GM12878 (cell line): ENCODE measurements at regions not wholly inside any gene's neighbourhood (a gene's known extent, or its start where the extent isn't known, plus 50 kb on each side); places are given as distances from the start of the nearest gene placed in this dataset.

Experiments used
- ATAC-seq: fragments of 200-7000 bp; cut with Tn5 transposase; 3 replicates; pipeline ENCODE4 v1.9.1; 2020; ENCODE audit warnings: mild to moderate bottlenecking, moderate library complexity
- BruUV-seq: library from RNA; stranded (reverse); fragments of 400-500 nt; replicated peaks from 2 replicates; lab custom pipeline; 2021; lab: Mats Ljungman, UMichigan
- CTCF ChIA-PET: fragments of 300-600 bp; sonication (Branson Sonifier 250); formaldehyde crosslinking; extraction: SDS; loops from one replicate; lab custom pipeline; 2021; ENCODE audit warnings: inconsistent platforms; lab: Yijun Ruan, JAX
- POLR2A ChIA-PET: fragments of 350-600 bp; formaldehyde crosslinking; extraction: SDS; loops from one replicate; lab custom pipeline; 2021; ENCODE audit warnings: inconsistent platforms; lab: Charles Lee
- RAD21 ChIA-PET: fragments of 300-600 bp; sonication (Branson Sonifier 250); formaldehyde crosslinking; loops from one replicate; lab custom pipeline; 2023; ENCODE audit warnings: antibody characterized with exemption; ENCODE audit not compliant: unreplicated experiment; lab: Charles Lee
- SMC1A ChIA-PET: fragments of 300-600 bp; sonication (Branson Sonifier 250); formaldehyde crosslinking; loops from one replicate; lab custom pipeline; 2023; ENCODE audit not compliant: unreplicated experiment, uncharacterized antibody; lab: Charles Lee
- DNase-seq: peaks from one replicate; pipeline ENCODE4 v3.0.0-alpha.2; 2011; ENCODE audit warnings: low read depth, low spot score
- FAIRE-seq: peaks from 3 replicates; lab custom pipeline; 2011; peaks lifted over from hg19 to GRCh38; lab: Jason Lieb, UNC
- H2AFZ ChIP-seq: 2 replicates; pipeline ENCODE4 v1.6.0; 2011; ENCODE audit warnings: low read depth, low read length, control low read depth; ENCODE audit not compliant: control insufficient read depth
- H3K27ac ChIP-seq: 2 replicates; pipeline ENCODE4 v1.5.1; 2011; ENCODE audit warnings: control low read depth; ENCODE audit not compliant: control insufficient read depth, insufficient read depth
- H3K27me3 ChIP-seq, 2 experiments: replicated peaks in 1 of 2; 2 replicates each; pipeline versions ENCODE4 v1.6.0 to v1.6.1; 2011; ENCODE audit warnings: low read length in 1 of 2; ENCODE audit not compliant: control insufficient read depth in 2 of 2, insufficient read depth in 2 of 2
- H3K36me3 ChIP-seq, 2 experiments: 2 replicates each; pipeline ENCODE4 v1.5.1; 2011; ENCODE audit warnings: low read length in 1 of 2; ENCODE audit not compliant: control insufficient read depth in 2 of 2, insufficient read depth in 2 of 2
- H3K4me1 ChIP-seq: 2 replicates; pipeline ENCODE4 v1.6.1; 2011; ENCODE audit warnings: mild to moderate bottlenecking, low read length, moderate library complexity, mixed read lengths; ENCODE audit not compliant: control insufficient read depth, insufficient read depth
- H3K4me2 ChIP-seq: 2 replicates; pipeline ENCODE4 v1.6.0; 2011; ENCODE audit warnings: control low read depth; ENCODE audit not compliant: control insufficient read depth, insufficient read depth
- H3K4me3 ChIP-seq: fragments of 200-600 bp; sonication (generic); 2 replicates; pipeline ENCODE4 v1.5.1; 2016
- H3K79me2 ChIP-seq: 2 replicates; pipeline ENCODE4 v1.6.0; 2011; ENCODE audit warnings: low read length; ENCODE audit not compliant: control insufficient read depth, insufficient read depth
- H3K9ac ChIP-seq: 2 replicates; pipeline ENCODE4 v1.8.0; 2011; ENCODE audit warnings: low read length, control low read depth, mixed read lengths; ENCODE audit not compliant: control insufficient read depth, insufficient read depth
- H3K9me3 ChIP-seq: replicated peaks from 3 replicates; pipeline ENCODE4 v1.5.1; 2011; ENCODE audit warnings: mild to moderate bottlenecking, low read length; ENCODE audit not compliant: control insufficient read depth, insufficient read depth
- H4K20me1 ChIP-seq: 2 replicates; pipeline ENCODE4 v1.6.0; 2011; ENCODE audit not compliant: control insufficient read depth, insufficient read depth
- CBFB ChIP-seq: IDR thresholded peaks from 2 replicates; pipeline ENCODE4 v1.6.1; 2016; ENCODE audit warnings: antibody characterized with exemption, low read depth
- CBX5 ChIP-seq: sonication (generic); IDR thresholded peaks from 2 replicates; pipeline ENCODE4 v1.6.1; 2016; ENCODE audit warnings: low read depth, moderate library complexity, mild to moderate bottlenecking, inconsistent platforms
- EED ChIP-seq: sonication (generic); IDR thresholded peaks from 2 replicates; pipeline ENCODE4 v1.6.1; 2016; ENCODE audit warnings: antibody characterized with exemption, low read depth
- JUND ChIP-seq: IDR thresholded peaks from 2 replicates; pipeline ENCODE4 v1.6.1; 2012; ENCODE audit warnings: low read depth, mild to moderate bottlenecking, low read length, improper control_type of control experiment, moderate library complexity
- MXI1 ChIP-seq: fragments of 150-350 bp; IDR thresholded peaks from 2 replicates; pipeline ENCODE4 v1.6.1; 2011; ENCODE audit warnings: low read depth, mild to moderate bottlenecking, inconsistent platforms, low read length, improper control_type of control experiment
- RFX5 ChIP-seq: IDR thresholded peaks from 2 replicates; pipeline ENCODE4 v1.6.1; 2011; ENCODE audit warnings: low read depth, low read length, improper control_type of control experiment
- TCF3 ChIP-seq: IDR thresholded peaks from 2 replicates; pipeline ENCODE4 v1.6.1; 2012; ENCODE audit warnings: low read depth, mild to moderate bottlenecking, low read length, borderline replicate concordance; ENCODE audit not compliant: insufficient read depth
- WGBS: methylation state at CpG from one replicate; pipeline ENCODE4 v1.1.6; 2016; ENCODE audit warnings: low lambda C conversion rate; ENCODE audit not compliant: insufficient replicate concordance, insufficient coverage; ENCODE audit errors: missing lambda C conversion rate; 5-methylcytosine and 5-hydroxymethylcytosine counted together
- in situ Hi-C: fragments of 300-500 bp; cut with MboI; formaldehyde crosslinking; loops from 9 replicates; pipeline ENCODE4 v1.14.3; 2018; ENCODE audit warnings: mixed read lengths
- intact Hi-C: fragments of 100-400 bp; cut with micrococcal nuclease; formaldehyde crosslinking; loops from one replicate; pipeline ENCODE4 v1.14.2; 2022; ENCODE audit not compliant: unreplicated experiment
- TF ChIP-seq, protein P1 (sequence below): IDR thresholded peaks from 2 replicates; pipeline ENCODE4 v1.6.1; 2012; ENCODE audit warnings: low read depth, low read length, improper control_type of control experiment
- TF ChIP-seq, protein P2 (sequence below): fragments of 450-650 bp; IDR thresholded peaks from 2 replicates; pipeline ENCODE4 v1.6.1; 2016; ENCODE audit warnings: mild to moderate bottlenecking
- TF ChIP-seq, protein P3 (sequence below): fragments of 450-650 bp; IDR thresholded peaks from 2 replicates; pipeline ENCODE4 v1.6.1; 2017; ENCODE audit warnings: antibody characterized with exemption, mild to moderate bottlenecking, moderate library complexity

DNA sequence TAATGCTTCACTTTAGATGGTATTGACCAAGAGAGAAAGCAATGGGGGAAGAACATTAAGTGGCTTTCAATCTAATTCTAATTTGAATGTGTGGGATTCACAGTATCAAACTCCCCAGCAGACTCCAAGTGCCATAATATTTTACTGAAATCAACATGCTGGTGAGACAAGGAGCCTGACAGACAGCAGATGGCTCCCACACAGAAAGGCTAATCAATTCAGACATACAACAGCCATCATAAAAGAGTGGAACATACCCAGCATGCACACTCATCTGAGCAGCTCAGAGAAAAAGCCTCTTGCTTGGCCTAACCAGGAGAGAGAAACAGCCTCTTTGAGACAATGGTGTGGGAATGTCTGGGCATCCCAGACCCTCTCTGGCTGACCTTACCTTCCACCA lies 186.5 kb upstream of the SKOR2 start (continued):
- TF ChIP-seq, protein P1, sequence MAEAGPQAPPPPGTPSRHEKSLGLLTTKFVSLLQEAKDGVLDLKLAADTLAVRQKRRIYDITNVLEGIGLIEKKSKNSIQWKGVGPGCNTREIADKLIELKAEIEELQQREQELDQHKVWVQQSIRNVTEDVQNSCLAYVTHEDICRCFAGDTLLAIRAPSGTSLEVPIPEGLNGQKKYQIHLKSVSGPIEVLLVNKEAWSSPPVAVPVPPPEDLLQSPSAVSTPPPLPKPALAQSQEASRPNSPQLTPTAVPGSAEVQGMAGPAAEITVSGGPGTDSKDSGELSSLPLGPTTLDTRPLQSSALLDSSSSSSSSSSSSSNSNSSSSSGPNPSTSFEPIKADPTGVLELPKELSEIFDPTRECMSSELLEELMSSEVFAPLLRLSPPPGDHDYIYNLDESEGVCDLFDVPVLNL = no peak
- TF ChIP-seq MXI1 (no peak), JUND (no peak)

DNA sequence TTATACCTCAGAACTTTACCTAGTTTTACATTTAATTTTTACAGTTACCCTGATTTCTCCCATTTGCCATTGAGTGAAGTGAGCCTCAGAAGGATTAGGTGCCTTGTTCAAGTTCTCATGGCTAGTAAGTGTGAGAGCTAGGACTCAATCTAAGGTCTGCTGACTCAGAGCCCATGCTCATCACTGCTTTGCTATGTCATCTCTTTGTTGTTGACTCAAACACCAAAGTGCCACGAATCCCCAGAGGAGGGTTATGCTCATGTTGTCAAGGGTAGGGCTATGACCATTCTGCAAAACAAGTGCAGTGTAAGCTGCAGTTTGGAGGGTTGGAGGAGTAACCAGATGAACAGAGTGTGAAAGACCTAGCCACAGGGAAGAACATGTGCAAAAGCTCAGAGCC lies 185.4 kb upstream of the SKOR2 start:
- ATAC-seq (no peak), FAIRE-seq (no peak), DNase-seq (no peak)
- Histone ChIP-seq H3K9ac (no peak overlapping the region), H3K9me3 (no peaks in the 10 kb centered on the region), H4K20me1 (no peaks in the 10 kb centered on the region), H3K4me3 (no peak overlapping the region), H3K4me1 (no peaks in the 10 kb centered on the region), H2AFZ (no peak overlapping the region), H3K27me3 (no peaks in the 10 kb centered on the region; a peak in 2 of 4 replicates), H3K27ac (no peak overlapping the region), H3K36me3 (no peaks in the 10 kb centered on the region), H3K79me2 (no peaks in the 10 kb centered on the region), H3K4me2 (no peak overlapping the region)
- ChIA-PET SMC1A (interaction anchor here (0.6 to 1.0 kb wide), 2 partner anchors 9 to 297 kb away, joined by 3 read pairs; no protein-coding TSS in a partner anchor), POLR2A (no interaction called here), RAD21 (no interaction called here), CTCF (no interaction called here)
- intact Hi-C loops = no loop called here
- no TSS peak for BruUV-seq
- WGBS = 0% methylated on average over 1 of the region's 1 CpG
- in situ Hi-C loops = no loop called here
- TF ChIP-seq TCF3 (no peak), CBFB (no peak), EED (no peak), RFX5 (no peak), CBX5 (no peak)
- TF ChIP-seq, protein P2, sequence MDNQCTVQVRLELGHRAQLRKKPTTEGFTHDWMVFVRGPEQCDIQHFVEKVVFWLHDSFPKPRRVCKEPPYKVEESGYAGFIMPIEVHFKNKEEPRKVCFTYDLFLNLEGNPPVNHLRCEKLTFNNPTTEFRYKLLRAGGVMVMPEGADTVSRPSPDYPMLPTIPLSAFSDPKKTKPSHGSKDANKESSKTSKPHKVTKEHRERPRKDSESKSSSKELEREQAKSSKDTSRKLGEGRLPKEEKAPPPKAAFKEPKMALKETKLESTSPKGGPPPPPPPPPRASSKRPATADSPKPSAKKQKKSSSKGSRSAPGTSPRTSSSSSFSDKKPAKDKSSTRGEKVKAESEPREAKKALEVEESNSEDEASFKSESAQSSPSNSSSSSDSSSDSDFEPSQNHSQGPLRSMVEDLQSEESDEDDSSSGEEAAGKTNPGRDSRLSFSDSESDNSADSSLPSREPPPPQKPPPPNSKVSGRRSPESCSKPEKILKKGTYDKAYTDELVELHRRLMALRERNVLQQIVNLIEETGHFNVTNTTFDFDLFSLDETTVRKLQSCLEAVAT = no peak
- TF ChIP-seq, protein P3, sequence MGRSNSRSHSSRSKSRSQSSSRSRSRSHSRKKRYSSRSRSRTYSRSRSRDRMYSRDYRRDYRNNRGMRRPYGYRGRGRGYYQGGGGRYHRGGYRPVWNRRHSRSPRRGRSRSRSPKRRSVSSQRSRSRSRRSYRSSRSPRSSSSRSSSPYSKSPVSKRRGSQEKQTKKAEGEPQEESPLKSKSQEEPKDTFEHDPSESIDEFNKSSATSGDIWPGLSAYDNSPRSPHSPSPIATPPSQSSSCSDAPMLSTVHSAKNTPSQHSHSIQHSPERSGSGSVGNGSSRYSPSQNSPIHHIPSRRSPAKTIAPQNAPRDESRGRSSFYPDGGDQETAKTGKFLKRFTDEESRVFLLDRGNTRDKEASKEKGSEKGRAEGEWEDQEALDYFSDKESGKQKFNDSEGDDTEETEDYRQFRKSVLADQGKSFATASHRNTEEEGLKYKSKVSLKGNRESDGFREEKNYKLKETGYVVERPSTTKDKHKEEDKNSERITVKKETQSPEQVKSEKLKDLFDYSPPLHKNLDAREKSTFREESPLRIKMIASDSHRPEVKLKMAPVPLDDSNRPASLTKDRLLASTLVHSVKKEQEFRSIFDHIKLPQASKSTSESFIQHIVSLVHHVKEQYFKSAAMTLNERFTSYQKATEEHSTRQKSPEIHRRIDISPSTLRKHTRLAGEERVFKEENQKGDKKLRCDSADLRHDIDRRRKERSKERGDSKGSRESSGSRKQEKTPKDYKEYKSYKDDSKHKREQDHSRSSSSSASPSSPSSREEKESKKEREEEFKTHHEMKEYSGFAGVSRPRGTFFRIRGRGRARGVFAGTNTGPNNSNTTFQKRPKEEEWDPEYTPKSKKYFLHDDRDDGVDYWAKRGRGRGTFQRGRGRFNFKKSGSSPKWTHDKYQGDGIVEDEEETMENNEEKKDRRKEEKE = no peak
